ENCODE measurements at regions not wholly inside any gene's neighbourhood (a gene's known extent, or its start where the extent isn't known, plus 50 kb on each side); places are given as distances from the start of the nearest gene placed in this dataset.

GRCh38 chr14:53744857-53745256 lies 211.8 kb downstream of the BMP4 start (continued):
- no peak for TF ChIP-seq POLR2AphosphoS5 (IDR thresholded peaks at IDR 0.05; ENCODE audit: low read depth, low read length)
- no peak for TF ChIP-seq KDM1A (IDR thresholded peaks at IDR 0.05; ENCODE audit: borderline replicate concordance, low read length)
- TF ChIP-seq TEAD4 (IDR thresholded peaks at IDR 0.05; ENCODE audit: low read depth, low read length), result no peak

All from H1 (cell line).